Colonic mucosa (tissue), 4 donors: ENCODE measurements at regions not wholly inside any gene's neighbourhood (a gene's known extent, or its start where the extent isn't known, plus 50 kb on each side); places are given as distances from the start of the nearest gene placed in this dataset.
"Not testable (repeated sequence)": the region's sequence is repeated elsewhere in the genome, so short reads cannot be mapped to it uniquely, and the experiment has no call there.

Experiments used
- DNase-seq: peaks from one replicate; pipeline ENCODE4 v3.0.0-alpha.2; 2020
- H3K27ac ChIP-seq: fragments of 200-600 bp; one replicate; pipeline ENCODE4 v1.8.0; 2021
- H3K27me3 ChIP-seq: fragments of 200-600 bp; one replicate; pipeline ENCODE4 v1.8.0; 2021
- H3K36me3 ChIP-seq: fragments of 200-600 bp; one replicate; pipeline ENCODE4 v1.8.0; 2021
- H3K4me1 ChIP-seq: fragments of 200-600 bp; one replicate; pipeline ENCODE4 v1.8.0; 2021; ENCODE audit warnings: mild to moderate bottlenecking
- H3K4me3 ChIP-seq: fragments of 200-600 bp; one replicate; pipeline ENCODE4 v1.8.0; 2021
- H3K9ac ChIP-seq, 2 donors: one replicate each; pipeline ENCODE4 v1.7.0; 2013; ENCODE audit warnings: control low read depth in 2 of 2, low read depth in 2 of 2, low read length in 2 of 2
- H3K9me3 ChIP-seq: fragments of 200-600 bp; one replicate; pipeline ENCODE4 v1.8.0; 2021
- CTCF ChIP-seq: fragments of 200-600 bp; IDR thresholded peaks from one replicate; pipeline ENCODE4 v1.8.0; 2022; ENCODE audit warnings: antibody characterized with exemption, mild to moderate bottlenecking
- intact Hi-C: fragments of 100-400 bp; cut with DNase I; formaldehyde crosslinking; loops from one replicate; pipeline ENCODE4 v1.14.1; 2022
- donor health status: healthy.
- donor health status: DM: no; HTN: no; CAD: no.
- donor health status: DM: no; HTN: no; CAD: no.

- intact Hi-C loops: no loop called here
- H3K27me3 ChIP-seq: no peaks in the 10 kb centered on the region
- no peak overlapping the region for H3K4me3 ChIP-seq
- no peak overlapping the region for H3K27ac ChIP-seq
- no peak for DNase-seq
- no peak for TF ChIP-seq CTCF
- no peaks in the 10 kb centered on the region for H3K9me3 ChIP-seq
- H3K9ac ChIP-seq: no peak overlapping the region
- H3K36me3 ChIP-seq: no peaks in the 10 kb centered on the region
- no peaks in the 10 kb centered on the region for H3K4me1 ChIP-seq
Measured at GRCh38 chr16:87121816-87122215, 195.4 kb downstream of the C16orf95 start.

GRCh38 chr16:87123356-87124001 lies 193.7 kb downstream of the C16orf95 start:
- Histone ChIP-seq H3K9ac (no peak overlapping the region), H3K4me1 (no peaks in the 10 kb centered on the region), H3K27me3 (no peaks in the 10 kb centered on the region), H3K27ac (no peak overlapping the region), H3K4me3 (no peak overlapping the region), H3K36me3 (no peaks in the 10 kb centered on the region), H3K9me3 (no peaks in the 10 kb centered on the region)
- no peak for TF ChIP-seq CTCF
- intact Hi-C loops: no loop called here
- DNase-seq: no peak

- H3K9ac ChIP-seq, H3K4me1 ChIP-seq, DNase-seq, H3K9me3 ChIP-seq, H3K4me3 ChIP-seq, H3K27me3 ChIP-seq, H3K27ac ChIP-seq, intact Hi-C loops, H3K36me3 ChIP-seq: not testable (repeated sequence)
Measured at GRCh38 chr16:87124405-87124804, 192.8 kb downstream of the C16orf95 start.

- Histone ChIP-seq H3K36me3 (no peaks in the 10 kb centered on the region), H3K4me3 (no peak overlapping the region), H3K27me3 (no peaks in the 10 kb centered on the region), H3K9me3 (no peaks in the 10 kb centered on the region), H3K9ac (no peak overlapping the region), H3K4me1 (no peaks in the 10 kb centered on the region), H3K27ac (no peak overlapping the region)
- intact Hi-C loops: no loop called here
- no peak for DNase-seq
- no peak for TF ChIP-seq CTCF
Measured at GRCh38 chr16:87125206-87126155, 191.7 kb downstream of the C16orf95 start.

GRCh38 chr16:87126403-87127025 lies 190.7 kb downstream of the C16orf95 start:
- H3K27ac ChIP-seq: no peak overlapping the region
- no peaks in the 10 kb centered on the region for H3K27me3 ChIP-seq
- intact Hi-C loops: no loop called here
- no peak for TF ChIP-seq CTCF
- H3K4me1 ChIP-seq: no peaks in the 10 kb centered on the region
- no peak overlapping the region for H3K4me3 ChIP-seq
- no peaks in the 10 kb centered on the region for H3K9me3 ChIP-seq
- no peak for DNase-seq
- no peak overlapping the region for H3K9ac ChIP-seq
- H3K36me3 ChIP-seq: no peaks in the 10 kb centered on the region
